Pancreas (tissue), 10 donors: ENCODE measurements at regions not wholly inside any gene's neighbourhood (a gene's known extent, or its start where the extent isn't known, plus 50 kb on each side); places are given as distances from the start of the nearest gene placed in this dataset.
A peak's percentile ranks its signal among the peaks of the same experiment; 100 is the strongest.

Source experiments
- ATAC-seq, 4 donors: fragments of 200-7000 bp; cut with Tn5 transposase; one replicate each; pipeline versions ENCODE4 v1.8.0 to v1.9.1; 2020; ENCODE audit warnings: mild to moderate bottlenecking in 4 of 4, moderate library complexity in 4 of 4
- DNase-seq, 6 donors: peaks; one replicate each; pipeline ENCODE4 v3.0.0-alpha.2; 2020
- FAIRE-seq: peaks from 2 replicates; lab custom pipeline; 2012; peaks lifted over from hg19 to GRCh38; lab: Jason Lieb, UNC
- H3K27ac ChIP-seq, 4 donors: fragments of 200-600 bp; sonication (generic); 1 replicate in 3 of 4; 2 replicates in 1 of 4; pipeline versions ENCODE4 v1.5.0 to v1.8.0; 2020
- H3K27me3 ChIP-seq, 4 donors: fragments of 200-600 bp; one replicate each; pipeline ENCODE4 v1.8.0; 2021
- H3K36me3 ChIP-seq, 3 donors: fragments of 200-600 bp; sonication (generic) in 1 of 3; one replicate each; pipeline versions ENCODE4 v1.5.0 to v1.8.0; 2020 to 2021
- H3K4me1 ChIP-seq, 3 donors: fragments of 200-600 bp; one replicate each; pipeline ENCODE4 v1.8.0; 2021
- H3K4me3 ChIP-seq, 4 donors: fragments of 200-600 bp; sonication (generic) in 2 of 4; one replicate each; pipeline versions ENCODE4 v1.5.0 to v1.8.0; 2020 to 2021
- H3K9me3 ChIP-seq, 4 donors: fragments of 200-600 bp; one replicate each; pipeline ENCODE4 v1.8.0; 2021
- WGBS, 2 donors: extraction: QIAGEN DNeasy Blood & Tissue Kit; methylation state at CpG; one replicate each; pipeline ENCODE4 v1.1.7; 2013; 5-methylcytosine and 5-hydroxymethylcytosine counted together
- intact Hi-C, 3 donors: fragments of 100-400 bp; cut with DNase I; formaldehyde crosslinking; loops; one replicate each; pipeline versions ENCODE4 v1.11.1 to v1.14.2; 2022
- TF ChIP-seq, protein P1 (sequence below), 4 donors: fragments of 200-600 bp; sonication (generic) in 3 of 4; IDR thresholded peaks; one replicate each; pipeline versions ENCODE4 v1.5.0 to v1.8.0; 2021; ENCODE audit warnings: antibody characterized with exemption in 4 of 4
- donor health status: healthy with polysubstance abuse.
- donor health status: DM: no; HTN: no; CAD: no; lungs with moderate emphysema.
- donor health status: DM: no; HTN: no; CAD: no.
- donor health status: control.
- donor health status: control.
- donor health status: Bipolar disorder and iron deficiency.
- donor health status: DM: yes; HTN: yes; CAD: no.
- donor health status: DM: no; HTN: no; CAD: no.
- donor health status: DM: no; HTN: no; CAD: no.
- donor health status: DM: yes; HTN: yes; CAD: no.

- intact Hi-C loops: no loop called here
- H3K4me1 ChIP-seq: no peaks in the 10 kb centered on the region
- no peaks in the 10 kb centered on the region for H3K9me3 ChIP-seq
- H3K27me3 ChIP-seq: no peaks in the 10 kb centered on the region
- no peak overlapping the region for H3K27ac ChIP-seq
- 22 to 42% methylated on average over 1 of the region's 1 CpG for WGBS, 2 donors
- no peaks in the 10 kb centered on the region for H3K36me3 ChIP-seq
- H3K4me3 ChIP-seq: no peak overlapping the region
- DNase-seq (no peak), ATAC-seq (no peak), FAIRE-seq (no peak)
- TF ChIP-seq, protein P1, sequence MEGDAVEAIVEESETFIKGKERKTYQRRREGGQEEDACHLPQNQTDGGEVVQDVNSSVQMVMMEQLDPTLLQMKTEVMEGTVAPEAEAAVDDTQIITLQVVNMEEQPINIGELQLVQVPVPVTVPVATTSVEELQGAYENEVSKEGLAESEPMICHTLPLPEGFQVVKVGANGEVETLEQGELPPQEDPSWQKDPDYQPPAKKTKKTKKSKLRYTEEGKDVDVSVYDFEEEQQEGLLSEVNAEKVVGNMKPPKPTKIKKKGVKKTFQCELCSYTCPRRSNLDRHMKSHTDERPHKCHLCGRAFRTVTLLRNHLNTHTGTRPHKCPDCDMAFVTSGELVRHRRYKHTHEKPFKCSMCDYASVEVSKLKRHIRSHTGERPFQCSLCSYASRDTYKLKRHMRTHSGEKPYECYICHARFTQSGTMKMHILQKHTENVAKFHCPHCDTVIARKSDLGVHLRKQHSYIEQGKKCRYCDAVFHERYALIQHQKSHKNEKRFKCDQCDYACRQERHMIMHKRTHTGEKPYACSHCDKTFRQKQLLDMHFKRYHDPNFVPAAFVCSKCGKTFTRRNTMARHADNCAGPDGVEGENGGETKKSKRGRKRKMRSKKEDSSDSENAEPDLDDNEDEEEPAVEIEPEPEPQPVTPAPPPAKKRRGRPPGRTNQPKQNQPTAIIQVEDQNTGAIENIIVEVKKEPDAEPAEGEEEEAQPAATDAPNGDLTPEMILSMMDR (IDR thresholded peaks at IDR 0.05): no peak
Measured at GRCh38 chr10:93222211-93222754, 148.6 kb downstream of the CYP26A1 start.

- Histone ChIP-seq H3K9me3 (no peaks in the 10 kb centered on the region), H3K27ac (no peak overlapping the region), H3K36me3 (no peaks in the 10 kb centered on the region), H3K4me3 (no peak overlapping the region), H3K4me1 (no peaks in the 10 kb centered on the region), H3K27me3 (no peaks in the 10 kb centered on the region)
- TF ChIP-seq, protein P1 (IDR thresholded peaks at IDR 0.05): no peak
- FAIRE-seq (no peak), ATAC-seq (no peak), DNase-seq (no peak)
- intact Hi-C loops: no loop called here
Measured at GRCh38 chr10:93222876-93223275, 149.2 kb downstream of the CYP26A1 start.

DNA sequence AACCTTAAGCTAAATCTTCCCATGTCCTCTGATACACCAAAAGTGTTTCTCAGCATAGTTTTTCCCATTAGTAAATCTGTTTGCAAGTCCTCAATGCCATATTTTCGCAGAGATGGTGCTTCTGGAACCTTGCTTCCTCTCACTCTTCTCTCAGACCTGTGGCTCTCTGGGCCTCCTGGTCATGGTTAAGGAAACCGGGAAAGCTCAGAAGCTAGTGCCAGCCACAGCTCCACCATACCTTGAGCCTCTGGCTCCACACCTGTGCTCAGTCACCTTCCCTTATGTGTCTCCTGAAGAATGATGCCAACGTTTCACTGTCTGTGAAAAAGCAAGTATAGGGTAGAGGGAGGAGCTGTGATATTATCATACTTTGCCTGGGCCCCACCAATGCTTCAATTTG is 149.6 kb downstream of the CYP26A1 start:
- no peaks in the 10 kb centered on the region for H3K27me3 ChIP-seq
- DNase-seq (no peak), FAIRE-seq (no peak), ATAC-seq (no peak)
- WGBS, 2 donors: 84% methylated on average over 3 of the region's 3 CpGs
- no peak overlapping the region for H3K27ac ChIP-seq
- no peaks in the 10 kb centered on the region for H3K9me3 ChIP-seq
- intact Hi-C loops: no loop called here
- no peaks in the 10 kb centered on the region for H3K4me1 ChIP-seq
- TF ChIP-seq, protein P1 (IDR thresholded peaks at IDR 0.05): no peak
- no peaks in the 10 kb centered on the region for H3K36me3 ChIP-seq
- H3K4me3 ChIP-seq: no peak overlapping the region

- Histone ChIP-seq H3K4me3 (no peak overlapping the region), H3K9me3 (no peaks in the 10 kb centered on the region), H3K36me3 (no peaks in the 10 kb centered on the region), H3K27ac (no peak overlapping the region), H3K27me3 (no peaks in the 10 kb centered on the region), H3K4me1 (no peaks in the 10 kb centered on the region)
- intact Hi-C loops: no loop called here
- FAIRE-seq: no peak
- TF ChIP-seq, protein P1 (IDR thresholded peaks at IDR 0.05): no peak
- WGBS, 2 donors: 49 to 57% methylated on average over 5 of the region's 5 CpGs
- DNase-seq: no peak
- ATAC-seq: no peak
Measured at GRCh38 chr10:93224005-93224779, 150.5 kb downstream of the CYP26A1 start.

DNA sequence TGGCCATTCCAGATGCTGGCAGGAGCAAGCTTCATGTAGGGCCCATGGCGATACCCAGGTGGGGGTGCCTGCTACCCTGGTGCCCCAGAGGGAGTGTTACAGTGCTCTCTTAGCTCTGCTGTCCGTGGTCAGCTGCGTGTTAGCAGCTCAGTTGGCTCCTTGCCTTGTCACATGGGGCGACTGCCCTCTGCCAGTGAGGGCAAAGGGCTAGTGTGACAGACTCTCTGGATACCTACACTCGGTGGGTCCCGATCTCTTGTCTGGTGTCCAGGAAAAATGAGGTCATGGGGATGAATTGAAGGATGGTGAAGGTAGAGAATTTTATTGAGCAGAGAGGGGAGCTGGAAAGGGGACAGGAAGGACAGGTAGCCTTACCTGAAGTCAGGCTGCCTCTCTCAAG is 152.2 kb downstream of the CYP26A1 start:
- no peaks in the 10 kb centered on the region for H3K9me3 ChIP-seq
- ATAC-seq (no peak), DNase-seq (peak in 1 of 6 donors; percentile 32), FAIRE-seq (no peak)
- TF ChIP-seq, protein P1 (IDR thresholded peaks at IDR 0.05): no peak
- no peaks in the 10 kb centered on the region for H3K27me3 ChIP-seq
- intact Hi-C loops: no loop called here
- H3K4me1 ChIP-seq: no peaks in the 10 kb centered on the region
- H3K27ac ChIP-seq: no peak overlapping the region
- no peaks in the 10 kb centered on the region for H3K36me3 ChIP-seq
- no peak overlapping the region for H3K4me3 ChIP-seq
- 48 to 51% methylated on average over 6 of the region's 6 CpGs for WGBS, 2 donors
